NCI-H2227 (cell line): ENCODE measurements at regions not wholly inside any gene's neighbourhood (a gene's known extent, or its start where the extent isn't known, plus 50 kb on each side); places are given as distances from the start of the nearest gene placed in this dataset.
A peak's percentile ranks its signal among the peaks of the same experiment; 100 is the strongest.

ENCODE experiments used
- DNase-seq: peaks from one replicate; lab custom pipeline; 2025; ENCODE audit not compliant: unreplicated experiment; lab: John Stamatoyannopoulos, UW

GRCh38 chr13:64937302-64937701, 2292.8 kb downstream of the PCDH9 start:
- DNase-seq: no peak

- DNase-seq: no peak
Measured at GRCh38 chr13:64936879-64937278, 2293.3 kb downstream of the PCDH9 start.

GRCh38 chr13:64935441-64935840, 2294.7 kb downstream of the PCDH9 start:
- no peak for DNase-seq

GRCh38 chr13:64934569-64935362, 2295.4 kb downstream of the PCDH9 start:
- no peak for DNase-seq

- DNase-seq: no peak
Measured at GRCh38 chr13:64930636-64931035, 2299.5 kb downstream of the PCDH9 start.

- DNase-seq: no peak
Measured at GRCh38 chr13:64928696-64929499, 2301.2 kb downstream of the PCDH9 start.

DNA sequence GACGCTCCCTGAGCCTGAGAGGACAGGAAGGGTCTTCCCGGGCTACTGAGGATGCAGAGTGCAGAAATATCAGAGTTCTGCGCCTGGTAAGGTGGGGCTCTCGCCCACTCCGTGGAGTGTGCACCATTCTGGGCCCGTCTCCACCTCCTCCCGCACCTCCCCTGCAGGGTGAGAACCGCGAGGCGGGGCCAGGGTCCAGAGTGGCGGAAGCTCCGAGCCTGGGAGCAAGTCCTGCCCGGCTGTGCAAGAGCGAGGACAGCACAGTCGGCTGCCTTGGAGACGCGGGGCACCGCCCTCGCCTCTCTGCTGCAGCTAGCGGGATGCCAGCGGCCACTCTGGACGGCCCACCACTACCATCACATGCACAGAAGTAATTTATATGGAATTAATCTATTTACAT, 2304.4 kb downstream of the PCDH9 start:
- DNase-seq: no peak

DNA sequence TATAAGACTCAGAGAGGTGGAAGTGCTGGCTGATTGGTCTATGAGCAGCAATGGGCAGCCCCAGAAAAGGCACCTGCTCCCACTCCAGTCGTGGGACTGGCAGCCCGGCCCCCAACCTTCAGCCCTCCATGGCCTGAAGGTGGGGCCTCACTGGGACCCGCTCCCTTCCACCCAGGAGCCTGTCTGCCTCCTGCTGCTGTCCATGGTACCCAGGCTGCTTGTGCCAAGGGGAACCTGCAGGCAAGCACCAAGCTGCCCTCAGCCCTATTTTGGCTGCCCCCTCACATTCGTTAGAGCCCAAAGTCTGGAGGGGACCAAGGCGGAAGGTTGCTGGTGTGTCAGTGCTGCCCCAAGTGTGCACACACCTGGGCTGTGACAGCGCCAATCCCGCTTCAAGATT, 2304.9 kb downstream of the PCDH9 start:
- no peak for DNase-seq

- DNase-seq: no peak
Measured at GRCh38 chr13:64924401-64924800, 2305.7 kb downstream of the PCDH9 start.

GRCh38 chr13:64917566-64917965, 2312.6 kb downstream of the PCDH9 start:
- DNase-seq: no peak

DNA sequence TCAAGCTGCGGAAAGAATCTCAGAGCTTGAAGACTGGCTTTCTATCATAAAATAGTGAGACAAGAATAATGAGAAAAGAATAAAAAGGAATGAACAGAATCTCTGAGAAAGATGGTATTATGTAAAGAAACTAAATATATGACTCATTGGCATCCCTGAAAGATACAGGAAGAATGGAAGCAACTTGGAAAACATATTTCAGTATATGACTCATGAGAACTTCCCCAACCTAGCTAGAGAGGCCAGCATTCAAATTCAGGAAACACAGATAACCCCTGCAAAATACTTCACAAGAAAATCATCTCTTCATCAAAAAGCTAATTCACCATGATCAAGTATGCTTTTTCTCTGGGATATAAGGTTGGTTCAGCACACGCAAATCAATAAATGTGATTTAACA, 2318.0 kb downstream of the PCDH9 start:
- no peak for DNase-seq

DNA sequence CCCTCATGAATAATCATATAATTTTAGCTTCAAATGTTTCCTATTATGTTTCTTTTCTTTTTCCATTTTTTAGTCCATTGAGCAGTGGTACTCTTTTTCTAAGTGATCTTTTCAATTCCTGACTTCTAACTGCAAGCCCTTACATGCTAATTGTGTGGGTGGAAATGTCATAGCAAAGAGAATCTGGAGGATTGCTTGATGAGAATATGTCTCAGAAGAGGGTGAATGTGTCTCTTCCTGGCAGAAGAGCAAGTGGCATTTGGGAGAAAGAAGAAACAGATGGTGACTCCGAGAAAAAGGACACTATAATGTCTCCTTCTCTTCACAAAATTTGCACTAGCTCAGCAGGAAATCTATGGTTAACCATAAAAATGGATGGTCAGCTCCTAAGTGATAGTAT, 2320.0 kb downstream of the PCDH9 start:
- peak; percentile 20 for DNase-seq

GRCh38 chr13:64909184-64909583, 2321.0 kb downstream of the PCDH9 start:
- DNase-seq: peak; percentile 45

- DNase-seq: no peak
Measured at GRCh38 chr13:64900039-64900438, 2330.1 kb downstream of the PCDH9 start.

DNA sequence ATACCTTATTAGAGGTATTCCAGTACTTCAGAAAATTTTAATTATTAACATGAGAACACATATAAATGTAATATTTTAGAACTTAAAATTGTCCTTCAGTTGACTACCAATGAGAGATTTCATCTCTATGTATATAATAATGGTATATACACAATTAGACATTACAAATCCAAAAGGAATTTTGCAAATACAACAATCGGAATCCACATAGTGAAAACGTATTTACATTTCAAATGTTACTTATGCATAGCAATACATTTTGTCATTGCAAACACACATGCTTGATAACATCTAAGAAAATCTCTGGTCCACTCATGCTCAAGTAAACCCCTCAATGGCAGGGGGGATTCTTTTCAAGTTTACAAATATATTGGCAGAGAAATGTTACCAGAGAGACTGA, 2345.2 kb downstream of the PCDH9 start:
- DNase-seq: no peak

DNA sequence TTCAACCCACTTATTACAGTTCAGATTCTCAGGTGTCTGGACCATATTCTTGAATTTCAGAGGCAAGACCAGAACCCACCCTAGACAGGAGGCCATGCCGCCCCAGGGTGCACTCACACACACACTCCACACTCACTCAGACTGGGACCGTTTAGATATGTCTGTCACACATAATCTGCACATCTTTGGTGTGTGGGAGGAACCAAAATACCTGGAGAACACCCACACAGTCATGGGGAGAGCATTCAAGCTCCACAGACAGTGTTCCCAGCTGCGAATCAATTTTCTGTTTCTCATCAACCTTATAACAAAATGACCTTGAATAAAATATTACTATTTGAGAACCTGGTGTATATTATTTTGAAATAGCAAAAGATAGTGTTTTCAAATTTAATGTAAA, 2353.0 kb downstream of the PCDH9 start:
- DNase-seq: no peak

DNA sequence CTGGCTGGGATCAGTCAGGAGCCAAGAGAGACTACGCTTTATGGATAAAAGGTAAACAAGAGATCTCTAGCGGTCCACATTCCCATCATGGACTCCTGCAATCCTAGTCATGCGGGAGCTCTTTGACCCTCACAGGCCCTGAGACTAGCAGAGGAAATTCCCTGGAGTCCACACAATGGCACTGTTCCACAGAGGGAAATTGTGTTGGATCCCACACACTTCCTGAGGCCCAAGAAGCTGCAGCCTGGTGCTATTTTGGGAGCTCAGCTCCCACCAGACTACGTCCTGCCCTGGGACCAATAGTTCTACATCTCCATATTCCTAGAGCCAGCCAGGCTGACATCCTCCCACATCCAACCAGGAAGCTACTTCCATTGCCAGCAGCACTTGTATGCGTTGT, 2358.4 kb downstream of the PCDH9 start:
- DNase-seq: no peak

GRCh38 chr13:64869539-64869938, 2360.6 kb downstream of the PCDH9 start:
- no peak for DNase-seq

GRCh38 chr13:64867856-64868255, 2362.3 kb downstream of the PCDH9 start:
- no peak for DNase-seq

DNA sequence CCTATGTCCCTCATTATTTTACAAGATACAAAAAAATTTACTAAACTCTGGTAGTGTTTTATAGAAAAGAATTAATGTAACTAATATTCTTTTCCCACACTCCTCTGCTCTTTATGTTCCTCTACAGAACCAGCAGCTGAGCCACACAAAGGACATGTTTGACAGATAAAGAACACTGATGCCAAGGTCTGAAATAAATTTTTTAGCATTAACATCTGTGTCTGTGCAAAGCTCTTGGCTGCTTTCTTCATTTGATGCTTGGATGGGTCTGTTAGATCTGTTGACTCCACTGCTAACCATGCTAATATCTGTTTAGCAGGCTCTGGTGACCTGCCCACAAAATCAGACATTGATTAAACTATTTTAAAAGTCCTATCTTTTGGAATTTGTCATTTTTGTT, 2363.8 kb downstream of the PCDH9 start:
- no peak for DNase-seq

DNA sequence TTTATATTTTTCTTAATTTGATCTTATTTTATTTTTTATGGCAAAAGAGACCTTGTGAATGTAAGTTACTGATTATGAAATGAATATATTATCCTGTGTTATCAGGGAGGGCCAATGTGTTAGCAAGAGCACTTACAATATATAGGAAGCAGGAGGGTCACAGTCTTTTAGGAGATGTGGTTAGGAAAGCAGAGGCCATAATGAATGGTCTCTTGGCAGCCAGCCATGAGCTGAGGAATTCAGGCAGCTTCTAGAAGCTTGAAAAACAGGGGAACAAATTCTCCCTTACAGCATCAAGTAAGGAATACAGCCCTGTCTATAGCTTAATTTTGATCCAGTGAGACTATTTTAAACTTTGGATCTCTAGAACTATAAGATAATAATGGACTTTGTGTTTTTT, 2374.6 kb downstream of the PCDH9 start:
- no peak for DNase-seq

GRCh38 chr13:64850017-64850416, 2380.1 kb downstream of the PCDH9 start:
- no peak for DNase-seq
